Adrenal gland (tissue), 9 donors: ENCODE measurements at regions not wholly inside any gene's neighbourhood (a gene's known extent, or its start where the extent isn't known, plus 50 kb on each side); places are given as distances from the start of the nearest gene placed in this dataset.

Source experiments
- DNase-seq, 7 donors: peaks; one replicate each; pipeline ENCODE4 v3.0.0-alpha.2; 2019 to 2020
- H3K27ac ChIP-seq, 5 donors: fragments of 200-600 bp; sonication (generic) in 4 of 5; 1 replicate in 3 of 5; 2 replicates in 2 of 5; pipeline versions ENCODE4 v1.5.1 to v1.8.0; 2016 to 2020; ENCODE audit warnings: mild to moderate bottlenecking in 1 of 5
- H3K27me3 ChIP-seq: fragments of 200-600 bp; 2 replicates; pipeline ENCODE4 v1.8.0; 2021
- H3K36me3 ChIP-seq, 2 donors: fragments of 200-600 bp; replicated peaks in 1 of 2; 1 replicate in 1 of 2; 2 replicates in 1 of 2; pipeline versions ENCODE4 v1.5.1 to v1.8.0; 2018 to 2022
- H3K4me1 ChIP-seq, 2 donors: fragments of 200-600 bp; replicated peaks in 1 of 2; 1 replicate in 1 of 2; 2 replicates in 1 of 2; pipeline versions ENCODE4 v1.5.1 to v1.8.0; 2018 to 2021
- H3K4me3 ChIP-seq, 4 donors: fragments of 200-600 bp; sonication (generic) in 3 of 4; one replicate each; pipeline ENCODE4 v1.5.1; 2016 to 2018
- H3K9me3 ChIP-seq, 3 donors: fragments of 200-600 bp; sonication (generic) in 1 of 3; replicated peaks in 1 of 3; 1 replicate in 2 of 3; 2 replicates in 1 of 3; pipeline versions ENCODE4 v1.5.1 to v1.8.0; 2016 to 2021
- CTCF ChIP-seq, 6 experiments: fragments of 450-650 bp in 4 of 6; fragments of 200-600 bp in 2 of 6; sonication (generic) in 1 of 6; IDR thresholded peaks; 1 replicate in 5 of 6; 2 replicates in 1 of 6; pipeline versions ENCODE4 v1.5.1 to v1.8.0; 2016 to 2021; ENCODE audit warnings: antibody characterized with exemption in 6 of 6, mild to moderate bottlenecking in 2 of 6, moderate library complexity in 1 of 6
- POLR2A ChIP-seq, 2 donors: fragments of 450-650 bp; IDR thresholded peaks; one replicate each; pipeline ENCODE4 v1.6.1; 2017; ENCODE audit warnings: antibody characterized with exemption in 2 of 2, mild to moderate bottlenecking in 2 of 2, moderate library complexity in 1 of 2
- WGBS, 4 donors: extraction: QIAGEN DNeasy Blood & Tissue Kit in 2 of 4; methylation state at CpG; one replicate each; pipeline versions ENCODE4 v1.1.5 to v1.1.7; 2013 to 2017; 5-methylcytosine and 5-hydroxymethylcytosine counted together
- intact Hi-C, 2 donors: fragments of 100-400 bp; cut with DNase I; formaldehyde crosslinking; loops; one replicate each; pipeline versions ENCODE4 v1.14.1 to v1.15.0; 2022 to 2023
- donor health status: healthy with polysubstance abuse.
- donor health status: Bipolar disorder and iron deficiency.
- donor health status: DM: yes; HTN: yes; CAD: no.
- donor health status: DM: no; HTN: no; CAD: no.
- donor health status: DM: no; HTN: no; CAD: no.

DNA sequence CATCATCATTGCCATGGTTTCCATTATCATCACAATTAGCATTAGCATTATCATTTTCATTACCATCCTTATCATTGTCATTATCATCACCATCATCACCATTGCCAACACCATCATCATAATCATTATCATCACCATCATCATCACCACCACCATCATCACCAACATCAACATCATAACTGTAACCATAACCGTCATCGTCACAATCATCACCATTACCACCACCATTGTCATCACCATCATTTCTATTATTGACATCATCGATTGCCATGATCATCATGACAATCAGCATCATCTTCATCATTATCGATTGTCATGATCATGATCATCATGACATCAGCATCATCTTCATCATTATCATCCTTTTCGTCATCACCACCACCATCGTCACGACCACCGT, 88.9 kb upstream of the MSX1 start:
- H3K4me3 ChIP-seq: no peak overlapping the region
- H3K36me3 ChIP-seq: no peaks in the 10 kb centered on the region
- intact Hi-C loops: no loop called here
- H3K27ac ChIP-seq: no peak overlapping the region
- WGBS, 4 donors: 89 to 97% (median 95%) methylated on average over 8 of the region's 8 CpGs
- DNase-seq: no peak
- no peaks in the 10 kb centered on the region for H3K4me1 ChIP-seq
- no peaks in the 10 kb centered on the region for H3K9me3 ChIP-seq
- H3K27me3 ChIP-seq: no peaks in the 10 kb centered on the region
- TF ChIP-seq POLR2A (IDR thresholded peaks at IDR 0.05) (no peak), CTCF (IDR thresholded peaks at IDR 0.05) (no peak)

DNA sequence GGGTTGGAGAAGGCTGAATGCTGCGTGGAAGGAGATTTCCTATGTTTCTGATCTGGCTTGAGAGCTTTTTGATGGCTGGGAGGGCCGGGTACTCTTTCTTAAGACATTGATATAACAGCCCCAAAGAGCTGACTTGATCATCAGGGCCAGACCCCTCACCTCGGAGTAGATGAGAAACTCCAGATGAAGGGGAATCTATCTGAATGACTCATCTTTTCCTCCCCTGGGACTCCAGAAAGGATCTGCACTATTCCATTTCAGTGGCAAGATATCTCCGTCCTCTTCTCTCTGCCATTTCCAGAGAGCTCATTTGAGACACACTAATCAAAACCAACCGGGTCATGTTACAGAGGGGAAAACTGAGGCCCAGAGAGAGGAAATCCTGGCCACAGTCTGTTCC, 92.9 kb upstream of the MSX1 start:
- Histone ChIP-seq H3K36me3 (no peaks in the 10 kb centered on the region), H3K9me3 (no peaks in the 10 kb centered on the region), H3K4me1 (no peaks in the 10 kb centered on the region), H3K4me3 (no peak overlapping the region), H3K27me3 (no peaks in the 10 kb centered on the region), H3K27ac (no peak overlapping the region)
- 75 to 85% (median 80%) methylated on average over 4 to 5 of the region's 5 CpGs for WGBS, 4 donors
- no peak for TF ChIP-seq CTCF (IDR thresholded peaks at IDR 0.05)
- TF ChIP-seq POLR2A (IDR thresholded peaks at IDR 0.05): no peak
- no peak for DNase-seq
- intact Hi-C loops: no loop called here

DNA sequence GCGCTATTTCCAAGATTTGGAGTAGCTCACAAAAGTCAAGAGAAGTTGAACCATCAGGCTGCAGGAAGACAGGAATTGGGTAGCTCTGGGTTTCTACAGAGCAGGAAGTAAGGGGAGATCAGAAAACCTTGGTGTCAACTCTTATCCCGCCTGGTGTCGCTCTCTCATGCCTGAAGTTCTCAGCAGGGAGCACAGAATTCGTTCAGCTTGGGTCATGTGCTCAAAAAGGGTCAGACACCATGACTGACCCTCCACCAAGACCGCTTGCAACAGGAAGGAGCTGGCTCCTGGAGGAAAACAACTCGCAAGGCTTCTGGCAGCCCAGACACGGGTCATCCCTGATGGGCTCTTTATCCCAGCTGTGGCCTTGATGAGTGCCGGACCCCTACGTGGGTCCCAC, 93.7 kb upstream of the MSX1 start:
- Histone ChIP-seq H3K9me3 (no peaks in the 10 kb centered on the region), H3K4me3 (no peak overlapping the region), H3K36me3 (no peaks in the 10 kb centered on the region), H3K4me1 (no peaks in the 10 kb centered on the region), H3K27ac (no peak overlapping the region), H3K27me3 (no peaks in the 10 kb centered on the region)
- no peak for DNase-seq
- WGBS, 4 donors: 58 to 72% (median 68%) methylated on average over 8 to 9 of the region's 9 CpGs
- intact Hi-C loops: no loop called here
- TF ChIP-seq CTCF (IDR thresholded peaks at IDR 0.05) (no peak), POLR2A (IDR thresholded peaks at IDR 0.05) (no peak)

- no peak for DNase-seq
- WGBS, 4 donors: 94 to 97% (median 95%) methylated on average over 10 of the region's 10 CpGs
- Histone ChIP-seq H3K36me3 (no peaks in the 10 kb centered on the region), H3K27ac (no peak overlapping the region), H3K27me3 (no peaks in the 10 kb centered on the region), H3K9me3 (no peaks in the 10 kb centered on the region), H3K4me3 (no peak overlapping the region), H3K4me1 (no peaks in the 10 kb centered on the region)
- intact Hi-C loops: no loop called here
- TF ChIP-seq CTCF (IDR thresholded peaks at IDR 0.05) (no peak), POLR2A (IDR thresholded peaks at IDR 0.05) (no peak)
Observed at GRCh38 chr4:4764558-4764905, 94.9 kb upstream of the MSX1 start.
